LHCN-M2 (cell line): ENCODE measurements at regions not wholly inside any gene's neighbourhood (a gene's known extent, or its start where the extent isn't known, plus 50 kb on each side); places are given as distances from the start of the nearest gene placed in this dataset.
"Not testable (repeated sequence)": the region's sequence is repeated elsewhere in the genome, so short reads cannot be mapped to it uniquely, and the experiment has no call there.

Source experiments
- DNase-seq: peaks from one replicate; pipeline ENCODE4 v3.0.0-alpha.2; 2012; ENCODE audit warnings: low read depth

DNA sequence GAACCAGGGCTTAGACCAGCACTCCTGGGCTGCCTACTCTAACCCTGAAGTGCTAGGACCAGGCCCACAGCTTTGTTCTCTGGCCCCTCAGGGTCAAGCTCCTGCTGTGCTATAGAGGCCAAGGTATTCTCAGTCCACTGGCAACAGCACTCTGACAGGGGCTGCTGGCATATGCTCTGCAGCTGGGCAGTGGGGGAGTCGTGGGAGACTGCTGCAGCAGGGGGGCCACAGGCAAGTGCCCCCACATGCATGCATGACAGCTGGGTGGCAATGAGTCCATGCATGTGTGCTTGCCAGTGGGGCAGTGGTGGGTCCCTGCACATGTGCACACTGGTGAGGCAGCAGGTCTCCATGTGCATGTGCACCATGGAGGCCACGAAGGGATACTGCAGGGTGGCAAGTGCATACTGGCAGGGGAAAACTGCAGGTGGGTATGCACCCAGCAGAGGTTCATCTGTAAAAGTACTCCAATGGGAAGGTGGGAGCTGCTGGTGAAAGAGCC is 364.9 kb upstream of the IRAK1BP1 start:
- DNase-seq: no peak

- no peak for DNase-seq
Observed at GRCh38 chr6:78505178-78505577, 362.2 kb upstream of the IRAK1BP1 start.

DNA sequence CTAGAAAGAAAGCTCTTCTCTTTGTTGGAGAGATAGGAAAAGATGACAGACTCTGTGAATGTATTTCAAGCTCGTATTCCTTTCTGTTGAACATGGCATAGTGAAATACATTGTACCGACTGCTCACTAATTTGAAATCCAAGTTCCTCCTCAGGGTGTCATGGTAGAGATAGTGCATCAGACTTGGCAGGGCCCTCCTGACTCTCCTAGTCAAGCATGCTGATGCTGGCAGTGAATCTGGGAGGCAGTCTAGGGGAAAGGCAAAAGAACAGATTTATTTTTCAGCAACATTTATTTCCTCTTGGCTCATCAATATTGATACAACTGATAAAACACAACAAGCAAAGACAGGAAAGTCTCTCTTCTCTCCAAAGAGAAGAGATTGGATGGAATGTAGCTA is 356.3 kb upstream of the IRAK1BP1 start:
- no peak for DNase-seq

DNA sequence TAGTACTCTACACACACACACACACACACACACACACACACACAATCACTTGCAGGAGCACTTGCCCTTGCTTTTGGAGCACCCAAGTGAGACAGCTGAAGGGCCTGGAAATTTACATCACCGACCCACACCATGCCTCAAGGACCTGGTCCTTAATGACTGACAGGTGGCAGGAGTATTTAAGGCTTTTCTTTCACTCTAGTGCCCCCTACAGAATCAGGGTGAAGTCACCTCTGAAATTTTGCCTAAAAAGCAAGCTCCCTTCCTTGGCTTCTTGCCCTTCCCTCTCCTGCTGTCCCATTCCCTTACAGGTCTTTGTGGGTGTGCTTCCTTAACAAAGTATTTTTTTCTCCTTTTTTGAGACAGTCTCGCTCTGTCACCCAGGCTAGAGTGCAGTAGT is 353.5 kb upstream of the IRAK1BP1 start:
- peak; percentile 52 for DNase-seq

DNA sequence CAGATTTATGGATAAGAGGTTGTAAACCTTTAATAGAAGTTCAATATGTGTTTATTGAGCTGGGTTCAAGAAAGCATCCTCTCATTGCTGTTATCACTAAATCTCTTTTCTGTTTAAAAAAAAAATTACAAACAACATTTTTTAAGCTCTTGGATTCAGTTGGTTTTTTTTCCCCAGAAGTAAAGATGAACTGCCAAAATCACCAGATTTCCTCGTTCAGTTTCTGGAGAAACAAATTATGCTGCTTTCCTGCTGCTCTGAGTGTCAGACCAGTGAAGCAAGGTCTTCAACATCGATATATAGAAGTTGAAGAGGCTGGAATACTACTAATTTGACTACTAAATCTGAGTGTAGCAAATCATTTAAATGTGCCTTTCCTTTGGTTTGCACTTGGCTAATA is 352.1 kb upstream of the IRAK1BP1 start:
- DNase-seq: no peak

DNA sequence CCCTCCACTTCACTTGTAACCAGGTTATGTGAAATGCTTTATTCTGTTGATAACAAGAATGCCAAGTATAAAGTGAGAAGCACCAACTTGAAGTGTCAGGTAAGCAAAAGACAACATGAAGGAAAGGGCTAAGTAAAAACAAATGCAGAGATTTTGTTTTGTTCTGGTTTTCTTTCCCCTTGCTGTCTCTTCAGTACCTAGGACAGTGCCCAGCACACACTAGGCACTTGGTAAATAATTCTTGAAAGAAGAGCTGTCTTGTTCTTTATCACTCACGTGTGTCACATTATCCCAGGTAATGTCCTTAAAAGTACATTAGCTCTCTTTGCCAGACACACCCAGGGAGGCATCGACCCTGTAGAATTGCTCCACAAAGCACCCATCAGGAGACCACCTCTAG is 350.0 kb upstream of the IRAK1BP1 start:
- no peak for DNase-seq

DNA sequence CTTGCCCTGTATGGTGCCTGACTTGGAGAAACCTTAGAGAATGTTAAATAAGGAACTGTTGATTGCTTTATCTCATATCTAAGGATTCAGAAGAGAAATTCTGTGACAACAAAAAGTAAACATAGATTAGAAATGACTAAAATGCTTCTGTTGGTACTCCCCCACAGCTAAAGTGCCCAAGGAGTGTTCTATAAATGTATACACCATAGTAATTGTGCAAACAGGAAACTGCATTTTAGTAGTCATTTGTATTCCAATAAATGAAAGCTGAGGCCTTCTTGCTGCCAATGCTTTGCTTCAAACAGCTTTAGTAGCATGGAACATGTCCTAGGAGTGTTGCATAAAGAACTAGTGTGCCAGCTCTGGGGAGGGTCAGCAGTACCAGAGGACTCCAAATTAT is 343.7 kb upstream of the IRAK1BP1 start:
- no peak for DNase-seq

DNA sequence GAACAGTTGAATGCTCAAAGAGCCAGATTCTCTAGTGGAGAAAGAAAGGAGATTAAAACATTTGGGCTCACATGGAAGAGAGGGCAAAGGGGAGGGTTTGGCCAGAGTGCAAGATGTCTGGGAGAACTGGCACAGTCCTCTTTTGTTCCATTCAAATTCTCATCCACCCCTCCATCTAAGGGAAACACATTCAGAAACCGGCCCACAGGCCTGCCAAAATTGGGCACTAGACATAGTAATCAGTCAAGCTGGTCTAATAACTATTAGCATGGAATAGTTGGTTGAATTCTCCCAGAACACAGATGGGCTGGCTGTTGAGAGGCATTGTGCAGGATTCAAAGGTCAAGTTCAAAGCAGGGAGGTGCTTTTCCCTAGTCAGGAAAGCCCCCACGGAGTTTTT is 341.4 kb upstream of the IRAK1BP1 start:
- DNase-seq: no peak

GRCh38 chr6:78526432-78526831 is 340.9 kb upstream of the IRAK1BP1 start:
- DNase-seq: no peak

DNA sequence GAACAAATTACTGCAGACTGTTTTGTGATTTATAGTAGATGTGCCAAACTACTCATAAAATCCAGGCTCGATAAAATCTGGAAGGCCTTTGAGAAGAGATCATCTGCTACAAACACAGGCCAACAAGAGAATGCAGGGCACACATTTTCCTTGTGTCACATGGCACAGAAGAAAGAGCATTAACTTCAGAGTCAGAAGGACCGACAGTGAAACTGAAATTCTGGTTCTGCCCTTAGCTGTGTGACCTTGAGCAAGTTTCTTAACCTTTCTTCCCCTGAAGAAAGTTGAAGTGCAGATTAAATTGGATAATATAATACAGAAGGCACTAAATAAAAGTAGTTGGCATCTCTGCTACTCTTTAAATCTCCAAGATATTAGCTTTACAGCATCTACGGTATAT is 338.4 kb upstream of the IRAK1BP1 start:
- no peak for DNase-seq

DNA sequence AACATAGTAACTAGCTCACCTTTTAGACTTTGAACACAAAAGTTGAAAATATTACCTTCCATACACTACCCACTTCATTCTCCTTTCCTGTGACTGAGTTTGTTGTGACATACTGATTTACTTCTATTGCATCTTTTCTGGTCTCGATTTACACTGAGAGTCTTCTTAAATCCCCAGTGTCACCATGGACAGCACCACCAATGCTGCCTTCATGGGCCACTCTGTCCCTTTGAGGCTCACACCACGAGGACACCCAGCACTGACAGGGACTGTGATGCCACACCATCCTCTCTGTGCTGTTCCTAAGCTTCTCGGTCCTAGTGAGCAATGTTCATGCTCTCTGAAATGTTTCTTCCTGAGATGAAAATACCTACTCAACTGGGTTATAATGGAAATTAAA is 337.1 kb upstream of the IRAK1BP1 start:
- peak; percentile 12 for DNase-seq

DNA sequence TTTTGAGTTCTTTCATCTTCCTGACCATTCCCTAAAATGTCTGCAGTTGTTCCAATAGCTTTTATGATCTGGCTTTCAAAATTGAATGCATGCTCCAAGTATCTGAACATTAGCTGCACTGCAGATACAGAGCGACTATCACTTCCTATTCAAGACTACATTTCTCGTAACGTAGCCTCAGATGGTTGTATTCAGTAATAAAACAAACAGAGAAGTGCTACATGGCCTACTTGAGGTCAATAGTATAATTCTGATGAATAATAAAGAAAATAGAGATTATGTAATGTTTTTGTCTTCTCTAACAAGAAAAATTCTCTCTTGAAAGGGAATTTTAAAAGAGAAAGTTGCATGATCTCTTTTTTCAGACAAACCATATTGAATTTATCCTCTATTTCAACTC is 333.9 kb upstream of the IRAK1BP1 start:
- DNase-seq: peak; percentile 26

DNA sequence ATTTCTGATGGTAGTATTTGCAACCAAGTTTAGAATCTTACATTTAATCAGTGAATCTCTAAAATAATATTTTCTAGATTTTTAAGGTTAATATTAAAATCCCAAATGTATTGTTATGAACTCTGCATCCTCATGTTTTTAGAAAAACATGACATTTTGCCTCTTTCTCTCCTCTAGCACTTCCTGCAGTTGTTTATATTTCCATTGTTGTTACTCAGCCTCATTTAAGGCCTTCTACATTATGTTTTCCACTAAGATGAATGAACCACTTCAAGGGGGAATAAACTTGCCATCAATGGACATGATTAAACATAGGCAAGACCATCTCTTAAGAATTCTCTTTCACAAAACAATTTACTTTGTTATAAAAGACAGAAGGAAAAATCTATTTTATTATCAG is 333.5 kb upstream of the IRAK1BP1 start:
- DNase-seq: no peak

GRCh38 chr6:78538002-78538401 is 329.3 kb upstream of the IRAK1BP1 start:
- DNase-seq: peak; percentile 27

DNA sequence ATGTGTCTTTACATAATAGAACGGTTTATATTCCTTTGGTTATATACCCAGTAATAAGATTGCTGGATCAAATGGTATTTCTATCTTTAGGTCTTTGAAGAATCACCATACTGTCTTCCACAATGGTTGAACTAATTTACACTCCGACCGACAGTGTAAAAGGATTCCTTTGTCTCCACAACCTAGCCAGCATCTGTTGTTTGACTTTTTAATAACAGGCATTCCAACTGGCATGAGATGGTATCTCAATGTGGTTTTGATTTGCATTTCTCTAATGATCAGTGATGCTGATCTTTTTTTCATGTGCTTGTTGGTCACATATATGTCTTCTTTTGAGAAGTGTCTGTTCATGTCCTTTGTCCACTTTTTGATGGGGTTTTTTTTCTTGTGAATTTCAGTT is 319.7 kb upstream of the IRAK1BP1 start:
- DNase-seq: not testable (repeated sequence)

- no peak for DNase-seq
Observed at GRCh38 chr6:78551361-78551760, 316.0 kb upstream of the IRAK1BP1 start.

DNA sequence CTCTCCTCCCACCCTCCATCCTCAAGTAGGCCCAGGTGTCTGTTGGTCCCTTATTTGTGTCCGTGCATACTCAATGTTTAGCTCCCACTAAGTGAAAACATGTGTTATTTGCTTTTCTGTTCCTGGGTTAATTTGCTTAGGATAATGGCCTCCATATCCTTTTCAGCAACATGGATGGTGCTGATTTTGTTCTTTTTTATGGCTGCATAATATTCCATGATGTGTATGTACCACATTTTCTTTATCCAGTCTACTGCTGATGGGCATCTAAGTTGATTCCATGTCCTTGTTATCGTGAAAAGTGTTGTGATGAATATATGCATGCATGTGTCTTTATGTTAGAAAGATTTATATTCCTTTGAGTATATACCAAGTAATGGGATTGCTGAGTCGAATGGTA is 314.9 kb upstream of the IRAK1BP1 start:
- no peak for DNase-seq

DNA sequence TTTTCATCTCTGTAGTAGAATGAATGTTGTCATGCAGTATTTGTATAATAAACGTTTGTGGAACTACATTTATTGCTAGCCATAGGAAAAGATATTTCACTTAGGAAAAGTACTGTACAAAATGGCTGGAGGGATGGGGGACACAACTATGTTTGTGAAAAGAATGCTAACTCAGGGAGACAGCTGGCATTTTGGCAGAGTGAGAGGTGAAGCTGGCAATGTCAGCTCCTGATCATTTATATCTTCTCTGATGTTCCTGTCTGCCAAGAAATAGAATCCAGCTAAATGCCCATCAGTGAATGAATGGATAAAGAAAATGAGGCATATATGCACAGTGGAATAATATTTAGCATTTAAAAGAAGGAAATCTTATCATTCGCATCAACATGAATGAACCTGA is 313.0 kb upstream of the IRAK1BP1 start:
- DNase-seq: no peak

DNA sequence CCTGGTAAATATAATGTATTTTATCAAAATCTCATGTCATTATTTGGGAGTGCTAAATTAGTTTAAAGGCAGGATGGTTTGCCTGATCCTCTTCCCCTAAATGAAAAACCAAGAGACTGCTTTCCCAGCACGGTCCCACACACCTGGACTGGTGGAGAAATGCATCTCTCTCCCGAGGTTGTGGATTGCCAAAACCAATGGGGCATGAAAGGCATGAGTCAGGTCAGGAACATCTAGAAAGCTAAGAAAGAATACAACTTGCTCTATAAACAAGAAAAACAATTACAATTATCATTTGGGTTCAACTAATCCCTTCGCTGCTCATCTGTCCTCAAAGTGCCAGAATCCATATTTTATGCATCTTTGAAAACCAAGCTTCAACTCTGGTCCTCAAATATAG is 308.3 kb upstream of the IRAK1BP1 start:
- no peak for DNase-seq

- DNase-seq: no peak
Observed at GRCh38 chr6:78561015-78561414, 306.3 kb upstream of the IRAK1BP1 start.

DNA sequence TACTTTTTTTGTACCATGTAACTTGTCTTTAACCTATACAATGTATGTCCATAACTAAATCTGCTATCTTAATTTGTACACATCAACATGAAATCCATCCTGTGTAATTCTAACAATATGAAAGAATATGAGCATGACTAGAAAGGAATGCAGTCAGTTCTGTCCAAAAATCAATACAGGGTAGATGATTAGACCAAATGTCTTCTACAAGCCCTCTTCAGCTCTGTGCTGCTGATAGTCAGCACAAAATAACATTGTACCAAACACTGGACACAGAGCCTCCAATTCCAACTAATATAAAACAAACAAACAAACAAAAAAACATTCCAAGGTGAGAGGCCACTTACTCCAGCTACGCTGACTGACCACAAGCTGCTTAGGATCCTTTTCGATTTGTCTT is 301.4 kb upstream of the IRAK1BP1 start:
- DNase-seq: no peak

GRCh38 chr6:78570044-78570443 is 297.3 kb upstream of the IRAK1BP1 start:
- no peak for DNase-seq

DNA sequence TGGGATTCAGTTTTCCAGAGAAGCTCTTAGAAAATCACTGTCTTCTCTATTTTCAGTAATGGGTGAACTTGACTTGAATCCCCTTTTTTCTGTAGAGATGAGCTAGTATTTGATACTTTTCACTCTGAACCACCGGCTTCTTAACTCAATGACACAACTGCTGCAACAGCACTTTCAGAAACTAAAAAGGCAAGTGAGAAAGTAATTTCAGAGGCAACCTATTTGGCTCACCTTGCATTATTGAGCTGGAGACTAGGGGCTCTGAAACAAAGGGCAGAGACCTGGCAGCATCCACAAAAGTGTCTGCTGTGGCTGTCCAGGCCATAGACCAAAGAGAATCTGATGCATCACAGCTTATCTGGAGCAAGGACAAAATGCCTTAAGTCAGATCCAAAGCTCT is 289.8 kb upstream of the IRAK1BP1 start:
- DNase-seq: no peak

GRCh38 chr6:78578430-78578829 is 288.9 kb upstream of the IRAK1BP1 start:
- no peak for DNase-seq

GRCh38 chr6:78580923-78581322 is 286.4 kb upstream of the IRAK1BP1 start:
- DNase-seq: no peak
